SK-N-SH (cell line): ENCODE measurements at regions not wholly inside any gene's neighbourhood (a gene's known extent, or its start where the extent isn't known, plus 50 kb on each side); places are given as distances from the start of the nearest gene placed in this dataset.

Experiments used
- EZH2phosphoT487 ChIP-seq: fragments of 200-600 bp; sonication (generic); IDR thresholded peaks from 2 replicates; pipeline ENCODE4 v1.6.1; 2017; ENCODE audit warnings: low read depth, mixed run types, mild to moderate bottlenecking, antibody characterized with exemption, moderate library complexity, borderline replicate concordance
- JUND ChIP-seq: IDR thresholded peaks from 2 replicates; pipeline ENCODE4 v1.4.0; 2012
- MEF2A ChIP-seq: IDR thresholded peaks from 2 replicates; pipeline ENCODE4 v1.4.0; 2012; ENCODE audit warnings: low read depth, borderline replicate concordance
- POLR2AphosphoS5 ChIP-seq: IDR thresholded peaks from 2 replicates; pipeline ENCODE4 v1.6.1; 2012; ENCODE audit warnings: low read depth, low read length
- TF ChIP-seq, protein P1 (sequence below): fragments of 200-600 bp; sonication (generic); IDR thresholded peaks from 2 replicates; pipeline ENCODE4 v1.6.1; 2017; ENCODE audit warnings: antibody characterized with exemption, mild to moderate bottlenecking, moderate library complexity

DNA sequence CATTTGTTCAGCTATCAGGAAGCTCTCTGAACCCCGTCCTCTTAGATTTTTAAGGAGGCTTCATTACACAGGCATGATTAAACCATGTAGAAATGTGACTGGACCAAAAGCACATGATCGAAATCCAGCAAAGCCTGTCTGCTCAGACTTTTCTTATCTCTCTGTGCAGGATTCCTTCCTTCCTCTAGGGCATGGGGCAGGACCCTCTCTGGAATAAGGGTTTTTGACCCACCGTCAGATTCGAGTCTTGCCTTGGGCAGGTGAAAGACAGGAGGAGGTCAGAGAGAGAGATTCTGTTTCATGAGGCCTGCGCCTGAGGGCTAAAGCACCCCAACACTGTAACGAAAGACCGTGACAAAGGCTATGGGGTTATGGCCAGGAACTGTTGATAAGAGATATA is 136.8 kb downstream of the RHOU start:
- TF ChIP-seq JUND (no peak), MEF2A (no peak), EZH2phosphoT487 (no peak), POLR2AphosphoS5 (no peak)
- TF ChIP-seq, protein P1, sequence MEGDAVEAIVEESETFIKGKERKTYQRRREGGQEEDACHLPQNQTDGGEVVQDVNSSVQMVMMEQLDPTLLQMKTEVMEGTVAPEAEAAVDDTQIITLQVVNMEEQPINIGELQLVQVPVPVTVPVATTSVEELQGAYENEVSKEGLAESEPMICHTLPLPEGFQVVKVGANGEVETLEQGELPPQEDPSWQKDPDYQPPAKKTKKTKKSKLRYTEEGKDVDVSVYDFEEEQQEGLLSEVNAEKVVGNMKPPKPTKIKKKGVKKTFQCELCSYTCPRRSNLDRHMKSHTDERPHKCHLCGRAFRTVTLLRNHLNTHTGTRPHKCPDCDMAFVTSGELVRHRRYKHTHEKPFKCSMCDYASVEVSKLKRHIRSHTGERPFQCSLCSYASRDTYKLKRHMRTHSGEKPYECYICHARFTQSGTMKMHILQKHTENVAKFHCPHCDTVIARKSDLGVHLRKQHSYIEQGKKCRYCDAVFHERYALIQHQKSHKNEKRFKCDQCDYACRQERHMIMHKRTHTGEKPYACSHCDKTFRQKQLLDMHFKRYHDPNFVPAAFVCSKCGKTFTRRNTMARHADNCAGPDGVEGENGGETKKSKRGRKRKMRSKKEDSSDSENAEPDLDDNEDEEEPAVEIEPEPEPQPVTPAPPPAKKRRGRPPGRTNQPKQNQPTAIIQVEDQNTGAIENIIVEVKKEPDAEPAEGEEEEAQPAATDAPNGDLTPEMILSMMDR = no peak
